Gastrocnemius medialis (tissue), 4 donors: ENCODE measurements at regions not wholly inside any gene's neighbourhood (a gene's known extent, or its start where the extent isn't known, plus 50 kb on each side); places are given as distances from the start of the nearest gene placed in this dataset.

Experiments
- ATAC-seq, 2 donors: fragments of 150-250 bp; one replicate each; pipeline ENCODE4 v1.9.1; 2016
- DNase-seq, 2 donors: peaks; one replicate each; pipeline ENCODE4 v3.0.0-alpha.2; 2019
- H3K27ac ChIP-seq, 4 donors: fragments of 200-600 bp; sonication (generic); 1 replicate in 1 of 4; 2 replicates in 3 of 4; pipeline ENCODE4 v1.5.1; 2016 to 2018; ENCODE audit warnings: mild to moderate bottlenecking in 2 of 4, moderate library complexity in 1 of 4
- H3K27me3 ChIP-seq, 3 donors: fragments of 200-600 bp; sonication (generic) in 2 of 3; 1 replicate in 1 of 3; 2 replicates in 2 of 3; pipeline versions ENCODE4 v1.5.1 to v1.6.0; 2016 to 2019; ENCODE audit warnings: mild to moderate bottlenecking in 1 of 3, moderate library complexity in 1 of 3
- H3K36me3 ChIP-seq, 2 donors: fragments of 200-600 bp; sonication (generic) in 1 of 2; one replicate each; pipeline ENCODE4 v1.5.1; 2017 to 2018
- H3K4me1 ChIP-seq, 2 donors: fragments of 200-600 bp; sonication (generic) in 1 of 2; one replicate each; pipeline ENCODE4 v1.5.1; 2016 to 2017; ENCODE audit warnings: mild to moderate bottlenecking in 2 of 2
- H3K4me3 ChIP-seq, 4 donors: fragments of 200-600 bp; sonication (generic) in 3 of 4; 1 replicate in 1 of 4; 2 replicates in 3 of 4; pipeline ENCODE4 v1.5.1; 2016 to 2019; ENCODE audit warnings: mild to moderate bottlenecking in 2 of 4
- H3K9me3 ChIP-seq, 3 donors: fragments of 200-600 bp; sonication (generic) in 2 of 3; 1 replicate in 1 of 3; 2 replicates in 2 of 3; pipeline ENCODE4 v1.5.1; 2016 to 2019
- POLR2A ChIP-seq, 2 donors: fragments of 450-650 bp; IDR thresholded peaks; one replicate each; pipeline ENCODE4 v1.6.1; 2017; ENCODE audit warnings: antibody characterized with exemption in 2 of 2, mild to moderate bottlenecking in 2 of 2, moderate library complexity in 2 of 2
- in situ Hi-C, 4 donors: fragments of 200-750 bp; cut with MboI; loops; one replicate each; pipeline versions ENCODE4 v1.15.0 to v1.8.0; 2017; ENCODE audit warnings: low sequenced_read_pairs in 4 of 4
- intact Hi-C: fragments of 100-400 bp; cut with DNase I; formaldehyde crosslinking; loops from one replicate; pipeline ENCODE4 v1.15.1; 2023; ENCODE audit warnings: low total_unique reads
- TF ChIP-seq, protein P1 (sequence below), 5 experiments: fragments of 450-650 bp in 3 of 5; fragments of 200-600 bp in 2 of 5; sonication (generic) in 2 of 5; IDR thresholded peaks in 4 of 5; conservative IDR thresholded peaks in 1 of 5; 1 replicate in 4 of 5; 2 replicates in 1 of 5; pipeline ENCODE4 v1.5.1; 2016 to 2019; ENCODE audit warnings: antibody characterized with exemption in 5 of 5, mild to moderate bottlenecking in 3 of 5, moderate library complexity in 3 of 5

DNA sequence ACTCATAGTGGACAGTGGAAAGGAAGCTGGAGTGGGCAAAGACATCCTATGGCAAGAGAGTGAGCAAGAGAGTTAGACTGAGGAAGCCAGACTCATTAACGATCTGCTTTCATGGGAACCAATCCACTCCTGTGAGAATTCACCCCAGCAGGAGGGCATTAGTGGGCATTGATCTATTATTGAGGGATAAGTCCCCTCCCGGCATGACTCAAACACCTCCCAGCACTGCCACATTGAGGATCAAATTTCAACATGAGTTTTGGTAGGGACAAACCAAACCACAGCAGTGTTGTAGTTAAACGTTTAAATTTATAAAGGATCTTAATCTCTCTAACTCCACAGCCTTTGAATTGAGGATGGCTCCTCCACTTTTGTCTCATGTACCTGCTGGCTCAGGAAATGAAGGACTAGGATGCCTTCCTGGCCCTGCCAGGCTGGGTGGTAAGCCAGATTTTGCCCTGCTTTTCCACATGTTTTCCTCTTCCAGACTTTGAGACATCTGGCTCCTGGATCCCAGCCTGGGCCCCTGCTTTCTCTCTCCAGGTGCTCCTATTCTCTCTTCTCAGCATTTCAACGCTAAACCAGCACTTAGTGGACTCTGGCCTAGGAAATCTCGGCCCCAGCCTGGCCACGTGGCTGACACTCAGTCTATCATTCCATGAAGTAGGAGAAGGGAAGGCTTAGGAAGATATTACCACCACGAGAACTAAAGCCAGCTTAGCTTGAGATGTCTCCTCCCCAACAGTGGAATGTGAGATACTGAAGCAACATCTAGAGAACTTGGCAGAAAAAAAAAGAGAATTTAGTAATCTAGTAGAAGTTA, 96.5 kb upstream of the PIP4K2A start:
- no peak overlapping the region for H3K4me3 ChIP-seq
- H3K27me3 ChIP-seq: no peaks in the 10 kb centered on the region
- intact Hi-C loops (no loop called here), in situ Hi-C loops (no loop called here)
- no peak for ATAC-seq
- no peaks in the 10 kb centered on the region for H3K9me3 ChIP-seq
- H3K36me3 ChIP-seq: no peaks in the 10 kb centered on the region
- no peak for DNase-seq
- H3K4me1 ChIP-seq: peaks cover 0 to under 1% of the 10 kb centered on the region in 2 donors
- no peak overlapping the region for H3K27ac ChIP-seq
- TF ChIP-seq, protein P1, sequence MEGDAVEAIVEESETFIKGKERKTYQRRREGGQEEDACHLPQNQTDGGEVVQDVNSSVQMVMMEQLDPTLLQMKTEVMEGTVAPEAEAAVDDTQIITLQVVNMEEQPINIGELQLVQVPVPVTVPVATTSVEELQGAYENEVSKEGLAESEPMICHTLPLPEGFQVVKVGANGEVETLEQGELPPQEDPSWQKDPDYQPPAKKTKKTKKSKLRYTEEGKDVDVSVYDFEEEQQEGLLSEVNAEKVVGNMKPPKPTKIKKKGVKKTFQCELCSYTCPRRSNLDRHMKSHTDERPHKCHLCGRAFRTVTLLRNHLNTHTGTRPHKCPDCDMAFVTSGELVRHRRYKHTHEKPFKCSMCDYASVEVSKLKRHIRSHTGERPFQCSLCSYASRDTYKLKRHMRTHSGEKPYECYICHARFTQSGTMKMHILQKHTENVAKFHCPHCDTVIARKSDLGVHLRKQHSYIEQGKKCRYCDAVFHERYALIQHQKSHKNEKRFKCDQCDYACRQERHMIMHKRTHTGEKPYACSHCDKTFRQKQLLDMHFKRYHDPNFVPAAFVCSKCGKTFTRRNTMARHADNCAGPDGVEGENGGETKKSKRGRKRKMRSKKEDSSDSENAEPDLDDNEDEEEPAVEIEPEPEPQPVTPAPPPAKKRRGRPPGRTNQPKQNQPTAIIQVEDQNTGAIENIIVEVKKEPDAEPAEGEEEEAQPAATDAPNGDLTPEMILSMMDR (IDR thresholded peaks at IDR 0.05 in 4 of 5, conservative IDR thresholded peaks at IDR 0.05 in 1 of 5): no peak
- TF ChIP-seq POLR2A (IDR thresholded peaks at IDR 0.05): no peak

DNA sequence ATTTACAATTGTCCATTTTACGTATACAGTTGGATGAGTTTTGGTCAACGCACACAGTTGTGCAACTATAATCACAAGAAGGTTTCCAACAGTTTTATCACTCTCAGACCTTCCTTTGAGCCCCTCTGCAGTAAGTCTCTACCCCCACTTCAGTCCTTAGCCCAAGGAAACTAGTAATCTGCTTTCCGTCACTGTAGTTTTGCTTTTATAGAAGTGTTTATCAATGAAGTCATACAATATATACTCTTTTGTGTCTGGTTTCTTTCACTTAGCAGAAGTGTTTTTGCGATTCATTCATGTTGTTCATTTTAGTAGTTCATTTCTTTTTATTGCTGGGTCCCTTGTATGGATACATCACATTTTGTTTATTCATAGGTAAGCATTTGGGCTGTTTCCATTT, 92.9 kb upstream of the PIP4K2A start:
- H3K4me3 ChIP-seq: no peak overlapping the region
- H3K4me1 ChIP-seq: peaks cover 0 to 7% of the 10 kb centered on the region in 2 donors
- ATAC-seq (no peak), DNase-seq (no peak)
- TF ChIP-seq, protein P1 (IDR thresholded peaks at IDR 0.05 in 4 of 5, conservative IDR thresholded peaks at IDR 0.05 in 1 of 5): no peak
- TF ChIP-seq POLR2A (IDR thresholded peaks at IDR 0.05): no peak
- intact Hi-C loops: no loop called here
- no peaks in the 10 kb centered on the region for H3K9me3 ChIP-seq
- in situ Hi-C loops: no loop called here
- no peaks in the 10 kb centered on the region for H3K27me3 ChIP-seq
- H3K36me3 ChIP-seq: no peaks in the 10 kb centered on the region
- H3K27ac ChIP-seq: no peak overlapping the region

DNA sequence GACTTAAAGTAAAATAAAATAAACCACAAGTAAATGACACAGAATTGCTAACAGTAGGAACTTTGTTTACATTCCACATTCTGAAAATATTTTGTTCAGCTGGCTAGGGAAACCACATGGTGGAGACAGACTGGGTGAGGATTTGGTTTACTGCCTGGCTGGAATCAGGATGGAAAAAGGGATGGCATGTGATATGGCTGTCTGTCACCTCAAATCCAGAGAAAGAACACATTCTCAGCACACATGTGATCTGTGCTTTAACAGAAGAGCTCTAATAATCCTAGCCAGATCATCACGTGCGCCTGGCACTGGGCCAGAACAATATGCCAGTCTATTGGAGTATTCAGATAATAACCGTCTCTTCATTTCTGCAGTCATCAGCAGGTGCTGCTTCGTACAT, 90.9 kb upstream of the PIP4K2A start:
- Histone ChIP-seq H3K27me3 (no peaks in the 10 kb centered on the region), H3K36me3 (no peaks in the 10 kb centered on the region), H3K4me3 (no peak overlapping the region), H3K27ac (no peak overlapping the region), H3K4me1 (peaks cover 0 to 7% of the 10 kb centered on the region in 2 donors), H3K9me3 (no peaks in the 10 kb centered on the region)
- no peak for ATAC-seq
- DNase-seq: no peak
- TF ChIP-seq, protein P1 (IDR thresholded peaks at IDR 0.05 in 4 of 5, conservative IDR thresholded peaks at IDR 0.05 in 1 of 5): no peak
- TF ChIP-seq POLR2A (IDR thresholded peaks at IDR 0.05): no peak
- in situ Hi-C loops (no loop called here), intact Hi-C loops (no loop called here)

DNA sequence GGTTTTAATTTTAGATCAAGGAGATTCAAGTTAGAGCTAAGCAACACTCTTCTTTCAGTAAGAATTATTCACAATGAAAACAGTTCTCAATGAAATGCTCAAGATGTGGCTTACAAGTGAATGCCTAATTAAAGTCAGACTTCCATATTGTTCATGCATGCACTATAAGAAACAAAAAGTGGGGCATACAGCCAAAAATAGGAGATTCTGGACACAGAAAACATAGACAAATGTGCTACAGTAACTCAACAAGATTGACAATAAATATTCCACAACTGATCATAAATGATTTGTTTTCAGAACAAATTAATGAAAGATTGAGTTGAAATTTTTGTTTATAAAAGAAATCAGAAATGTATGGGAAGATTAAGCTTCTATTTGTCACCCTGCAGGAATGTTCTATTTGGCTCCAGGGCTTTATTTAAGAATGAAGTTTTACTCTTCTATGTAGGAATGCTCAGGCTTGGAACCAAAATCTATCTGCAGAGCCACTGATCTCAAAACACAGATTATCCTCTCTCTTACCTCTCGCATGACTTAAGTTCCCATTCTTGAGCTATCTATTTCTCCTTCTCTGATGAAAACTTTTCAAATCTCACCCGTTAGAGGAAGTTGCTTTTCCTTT, 89.0 kb upstream of the PIP4K2A start:
- no peaks in the 10 kb centered on the region for H3K36me3 ChIP-seq
- H3K27me3 ChIP-seq: no peaks in the 10 kb centered on the region
- TF ChIP-seq POLR2A (IDR thresholded peaks at IDR 0.05): no peak
- TF ChIP-seq, protein P1 (IDR thresholded peaks at IDR 0.05 in 4 of 5, conservative IDR thresholded peaks at IDR 0.05 in 1 of 5): no peak
- DNase-seq: no peak
- H3K4me3 ChIP-seq: no peak overlapping the region
- H3K4me1 ChIP-seq: peaks cover 0 to 7% of the 10 kb centered on the region in 2 donors
- intact Hi-C loops (no loop called here), in situ Hi-C loops (no loop called here)
- no peak overlapping the region for H3K27ac ChIP-seq
- no peaks in the 10 kb centered on the region for H3K9me3 ChIP-seq
- ATAC-seq: no peak
